ENCODE measurements at regions not wholly inside any gene's neighbourhood (a gene's known extent, or its start where the extent isn't known, plus 50 kb on each side); places are given as distances from the start of the nearest gene placed in this dataset.
A peak's percentile ranks its signal among the peaks of the same experiment; 100 is the strongest.
"Not testable (repeated sequence)": the region's sequence is repeated elsewhere in the genome, so short reads cannot be mapped to it uniquely, and the experiment has no call there.

DNA sequence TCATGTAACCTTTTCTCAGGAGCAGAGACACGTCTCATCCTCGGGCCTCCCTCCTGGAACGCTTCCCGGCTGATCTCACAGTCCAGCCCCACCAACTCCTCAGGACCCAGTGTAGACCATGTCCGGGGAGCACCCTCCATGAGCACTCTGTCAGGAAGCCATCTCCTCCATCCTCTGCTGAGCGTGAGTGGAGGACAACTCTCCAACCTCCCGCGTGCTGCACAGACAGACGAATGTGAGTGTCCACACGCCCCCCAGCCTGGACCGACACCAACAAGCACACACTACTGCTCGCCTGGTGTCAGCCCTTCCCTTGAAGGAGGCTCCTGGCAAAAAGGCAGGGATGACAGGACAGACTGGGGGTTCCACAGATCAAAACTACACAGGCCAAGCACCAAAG is 86.6 kb downstream of the SHANK2 start:
- no peaks in the 10 kb centered on the region for H3K9me3 ChIP-seq
- intact Hi-C loops (cut with DNase I): no loop called here
- H3K4me1 ChIP-seq: no peaks in the 10 kb centered on the region
- no peaks in the 10 kb centered on the region for H3K36me3 ChIP-seq
- no peak overlapping the region for H3K4me3 ChIP-seq
- TF ChIP-seq, protein P1, sequence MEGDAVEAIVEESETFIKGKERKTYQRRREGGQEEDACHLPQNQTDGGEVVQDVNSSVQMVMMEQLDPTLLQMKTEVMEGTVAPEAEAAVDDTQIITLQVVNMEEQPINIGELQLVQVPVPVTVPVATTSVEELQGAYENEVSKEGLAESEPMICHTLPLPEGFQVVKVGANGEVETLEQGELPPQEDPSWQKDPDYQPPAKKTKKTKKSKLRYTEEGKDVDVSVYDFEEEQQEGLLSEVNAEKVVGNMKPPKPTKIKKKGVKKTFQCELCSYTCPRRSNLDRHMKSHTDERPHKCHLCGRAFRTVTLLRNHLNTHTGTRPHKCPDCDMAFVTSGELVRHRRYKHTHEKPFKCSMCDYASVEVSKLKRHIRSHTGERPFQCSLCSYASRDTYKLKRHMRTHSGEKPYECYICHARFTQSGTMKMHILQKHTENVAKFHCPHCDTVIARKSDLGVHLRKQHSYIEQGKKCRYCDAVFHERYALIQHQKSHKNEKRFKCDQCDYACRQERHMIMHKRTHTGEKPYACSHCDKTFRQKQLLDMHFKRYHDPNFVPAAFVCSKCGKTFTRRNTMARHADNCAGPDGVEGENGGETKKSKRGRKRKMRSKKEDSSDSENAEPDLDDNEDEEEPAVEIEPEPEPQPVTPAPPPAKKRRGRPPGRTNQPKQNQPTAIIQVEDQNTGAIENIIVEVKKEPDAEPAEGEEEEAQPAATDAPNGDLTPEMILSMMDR (IDR thresholded peaks at IDR 0.05): no peak
- no peaks in the 10 kb centered on the region for H3K27me3 ChIP-seq
- no peak for DNase-seq
- ATAC-seq: peak; percentile 13
- no peak overlapping the region for H3K27ac ChIP-seq

DNA sequence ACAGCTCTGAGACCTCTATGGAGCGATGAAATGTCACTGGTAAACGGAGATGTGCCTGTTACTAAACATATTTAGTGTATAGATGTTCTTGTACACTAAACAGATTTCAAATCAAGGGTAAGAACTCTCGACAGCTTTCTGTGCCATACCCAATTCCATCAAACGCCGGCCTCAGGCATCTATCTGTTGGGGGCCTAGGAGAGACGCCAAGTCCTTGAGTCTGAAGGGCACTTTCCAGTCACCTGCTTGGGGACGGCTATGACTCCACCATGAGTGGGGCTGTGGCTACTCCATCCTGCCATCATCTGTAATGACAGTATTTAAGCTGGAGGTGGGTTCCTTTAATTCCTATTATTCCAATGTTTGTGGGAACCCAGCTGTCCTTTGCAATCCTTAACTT is 87.8 kb downstream of the SHANK2 start:
- DNase-seq: no peak
- ATAC-seq: no peak
- no peaks in the 10 kb centered on the region for H3K36me3 ChIP-seq
- TF ChIP-seq, protein P1 (IDR thresholded peaks at IDR 0.05): no peak
- no peak overlapping the region for H3K27ac ChIP-seq
- no peaks in the 10 kb centered on the region for H3K9me3 ChIP-seq
- H3K27me3 ChIP-seq: no peaks in the 10 kb centered on the region
- no peak overlapping the region for H3K4me3 ChIP-seq
- no peaks in the 10 kb centered on the region for H3K4me1 ChIP-seq
- intact Hi-C loops (cut with DNase I): no loop called here

DNA sequence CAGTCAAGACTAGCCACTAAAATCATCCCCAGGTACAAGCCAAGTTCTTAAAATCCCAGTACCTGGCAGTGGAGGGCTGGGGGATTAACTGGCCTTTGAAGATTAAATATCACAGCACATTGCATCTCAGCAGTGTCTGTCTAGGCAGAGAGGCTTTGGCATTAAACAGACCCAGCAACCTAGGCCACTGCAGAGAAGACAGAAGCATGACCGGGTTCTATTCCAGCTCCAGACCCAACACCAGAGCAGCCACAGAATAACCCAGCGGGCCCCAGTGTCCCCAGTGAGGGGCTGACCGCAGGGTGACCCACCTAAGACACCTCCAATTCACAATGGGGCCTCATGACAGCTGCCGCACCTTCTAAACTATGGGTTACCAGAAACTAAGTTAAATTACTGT is 88.2 kb downstream of the SHANK2 start:
- Histone ChIP-seq H3K4me3 (no peak overlapping the region), H3K4me1 (no peaks in the 10 kb centered on the region), H3K9me3 (no peaks in the 10 kb centered on the region), H3K27me3 (no peaks in the 10 kb centered on the region), H3K36me3 (no peaks in the 10 kb centered on the region), H3K27ac (no peak overlapping the region)
- intact Hi-C loops (cut with DNase I): no loop called here
- ATAC-seq (no peak), DNase-seq (no peak)
- TF ChIP-seq, protein P1 (IDR thresholded peaks at IDR 0.05): no peak

DNA sequence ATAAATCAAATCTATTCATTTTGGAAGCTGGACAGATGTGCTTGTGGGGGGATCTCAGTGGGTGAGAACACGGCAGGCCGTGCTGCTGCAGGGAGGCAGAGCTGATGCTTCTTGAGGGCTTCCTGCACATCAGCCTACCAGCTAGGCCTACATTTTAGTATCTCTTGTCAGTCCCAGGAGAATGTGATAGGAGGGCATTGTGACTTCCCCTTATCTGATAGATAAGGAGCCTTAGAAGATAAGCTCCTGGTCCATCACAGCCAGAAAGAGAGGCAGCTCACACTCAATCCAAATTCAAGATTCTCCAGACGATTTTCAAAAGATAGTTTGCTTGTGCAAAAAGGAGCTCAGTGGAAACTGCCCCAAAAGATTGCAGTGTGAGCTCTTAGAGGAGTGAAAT is 89.0 kb downstream of the SHANK2 start:
- Histone ChIP-seq H3K36me3 (no peaks in the 10 kb centered on the region), H3K9me3 (no peaks in the 10 kb centered on the region), H3K27me3 (no peaks in the 10 kb centered on the region), H3K4me3 (no peak overlapping the region), H3K4me1 (no peaks in the 10 kb centered on the region), H3K27ac (no peak overlapping the region)
- DNase-seq: no peak
- TF ChIP-seq, protein P1 (IDR thresholded peaks at IDR 0.05): no peak
- intact Hi-C loops (cut with DNase I): no loop called here
- ATAC-seq: no peak

DNA sequence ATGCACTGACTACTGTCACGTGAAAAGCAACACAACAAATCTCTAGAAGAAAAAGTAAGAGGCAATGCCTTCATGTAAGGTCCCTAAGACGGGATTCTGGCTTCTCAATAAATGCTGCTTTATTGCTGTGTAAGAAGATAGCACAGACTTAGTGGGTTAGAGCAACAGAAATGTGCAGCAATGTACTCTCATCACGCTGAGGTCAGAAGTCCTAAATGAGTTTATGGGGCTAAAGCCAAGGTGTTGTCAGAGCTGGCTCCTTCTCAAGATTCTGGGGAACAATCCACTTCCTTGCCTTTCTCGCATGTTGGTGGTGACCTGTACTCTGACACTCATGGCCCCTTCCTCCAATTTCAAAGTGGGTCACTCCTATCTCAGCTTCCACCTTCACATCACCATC is 93.4 kb downstream of the SHANK2 start:
- Histone ChIP-seq H3K36me3 (no peaks in the 10 kb centered on the region), H3K27ac (no peak overlapping the region), H3K4me3 (no peak overlapping the region), H3K4me1 (no peaks in the 10 kb centered on the region), H3K27me3 (no peaks in the 10 kb centered on the region), H3K9me3 (no peaks in the 10 kb centered on the region)
- DNase-seq (no peak), ATAC-seq (no peak)
- intact Hi-C loops (cut with DNase I): no loop called here
- TF ChIP-seq, protein P1 (IDR thresholded peaks at IDR 0.05): no peak

DNA sequence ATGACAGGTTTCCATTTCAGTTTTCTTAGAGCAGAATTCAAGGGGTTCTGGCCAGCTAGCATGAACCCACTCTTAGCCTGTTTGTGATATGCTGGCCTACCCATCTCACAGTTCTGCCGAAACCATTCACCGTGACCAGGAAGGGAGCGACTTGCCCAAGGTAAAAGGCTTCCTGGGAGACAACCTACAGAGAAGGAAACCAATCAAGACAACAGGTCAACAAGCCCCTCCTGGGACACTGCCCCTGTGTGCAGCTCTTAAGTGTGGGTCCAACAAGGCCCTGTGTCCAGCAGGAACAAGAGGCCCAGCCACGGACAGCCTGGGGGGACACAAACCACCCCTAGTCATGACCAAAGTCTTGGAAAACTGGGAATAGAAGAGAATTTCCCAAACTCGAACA is 94.7 kb downstream of the SHANK2 start:
- ATAC-seq; H3K4me3 ChIP-seq; H3K9me3 ChIP-seq; H3K27me3 ChIP-seq; H3K27ac ChIP-seq; intact Hi-C loops (cut with DNase I); H3K4me1 ChIP-seq; H3K36me3 ChIP-seq; DNase-seq: not testable (repeated sequence)

Data from upper lobe of right lung (tissue), 1 donor.